Calu3 (cell line): ENCODE measurements at regions not wholly inside any gene's neighbourhood (a gene's known extent, or its start where the extent isn't known, plus 50 kb on each side); places are given as distances from the start of the nearest gene placed in this dataset.

Source experiments
- BruUV-seq: library from RNA; stranded (reverse); fragments of 400-500 nt; replicated peaks from 2 replicates; lab custom pipeline; 2021; lab: Mats Ljungman, UMichigan
- CTCF ChIA-PET: fragments of 300-600 bp; sonication (Branson Sonifier 250); formaldehyde crosslinking; loops from one replicate; lab custom pipeline; 2022; ENCODE audit warnings: antibody characterized with exemption; lab: Charles Lee
- DNase-seq: peaks from one replicate; pipeline ENCODE4 v3.0.0; 2022
- H3K27ac Mint-ChIP-seq: one replicate; pipeline ENCODE4 v1.8.0; 2022; ENCODE audit warnings: mixed read lengths; ENCODE audit not compliant: unreplicated experiment
- H3K27me3 Mint-ChIP-seq: one replicate; pipeline ENCODE4 v1.8.0; 2022; ENCODE audit warnings: mixed read lengths; ENCODE audit not compliant: unreplicated experiment
- H3K36me3 Mint-ChIP-seq: one replicate; pipeline ENCODE4 v1.8.0; 2022; ENCODE audit warnings: mild to moderate bottlenecking, moderate library complexity, mixed read lengths; ENCODE audit not compliant: insufficient read depth, unreplicated experiment
- H3K4me1 Mint-ChIP-seq: one replicate; pipeline ENCODE4 v1.8.0; 2022; ENCODE audit warnings: mild to moderate bottlenecking, low read depth, mixed read lengths; ENCODE audit not compliant: unreplicated experiment
- H3K4me3 Mint-ChIP-seq: one replicate; pipeline ENCODE4 v1.8.0; 2022; ENCODE audit warnings: mild to moderate bottlenecking, low read depth, moderate library complexity, mixed read lengths; ENCODE audit not compliant: unreplicated experiment
- H3K9me3 Mint-ChIP-seq: one replicate; pipeline ENCODE4 v1.8.0; 2022; ENCODE audit warnings: low read depth, mixed read lengths; ENCODE audit not compliant: unreplicated experiment
- intact Hi-C: fragments of 100-400 bp; cut with micrococcal nuclease; formaldehyde crosslinking; loops from one replicate; pipeline ENCODE4 v1.10.0; 2022; ENCODE audit not compliant: unreplicated experiment
- TF ChIP-seq, protein P1 (sequence below): fragments of 200-600 bp; IDR thresholded peaks from one replicate; pipeline ENCODE4 v1.8.0; 2022; ENCODE audit warnings: antibody characterized with exemption; ENCODE audit not compliant: unreplicated experiment

DNA sequence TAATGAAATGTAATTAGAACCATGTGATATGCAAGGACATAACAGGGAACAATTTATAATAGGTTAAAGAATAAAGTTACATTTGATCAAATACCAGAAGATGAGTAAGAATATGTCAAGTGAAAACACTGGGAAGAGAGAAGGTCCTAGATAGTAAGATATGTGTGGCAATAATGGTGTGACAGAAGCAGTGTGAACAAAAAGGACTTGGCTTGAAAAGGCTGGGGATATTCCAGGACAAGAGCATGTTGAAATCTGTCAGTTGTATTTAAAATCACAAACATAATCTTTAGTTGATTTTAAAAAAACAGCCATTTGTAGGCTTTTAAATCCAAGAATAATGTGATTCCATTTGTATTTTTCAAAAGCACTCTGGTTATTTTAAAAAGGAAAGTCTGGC is 1399.9 kb upstream of the SLC39A10 start:
- no peak for DNase-seq
- H3K9me3 Mint-ChIP-seq = peaks cover 4% of the 10 kb centered on the region
- no peak overlapping the region for H3K27ac Mint-ChIP-seq
- no TSS peak for BruUV-seq
- H3K4me1 Mint-ChIP-seq = no peaks in the 10 kb centered on the region
- intact Hi-C loops = no loop called here
- no peak overlapping the region for H3K4me3 Mint-ChIP-seq
- CTCF ChIA-PET = no interaction called here
- no peaks in the 10 kb centered on the region for H3K27me3 Mint-ChIP-seq
- no peaks in the 10 kb centered on the region for H3K36me3 Mint-ChIP-seq
- TF ChIP-seq, protein P1, sequence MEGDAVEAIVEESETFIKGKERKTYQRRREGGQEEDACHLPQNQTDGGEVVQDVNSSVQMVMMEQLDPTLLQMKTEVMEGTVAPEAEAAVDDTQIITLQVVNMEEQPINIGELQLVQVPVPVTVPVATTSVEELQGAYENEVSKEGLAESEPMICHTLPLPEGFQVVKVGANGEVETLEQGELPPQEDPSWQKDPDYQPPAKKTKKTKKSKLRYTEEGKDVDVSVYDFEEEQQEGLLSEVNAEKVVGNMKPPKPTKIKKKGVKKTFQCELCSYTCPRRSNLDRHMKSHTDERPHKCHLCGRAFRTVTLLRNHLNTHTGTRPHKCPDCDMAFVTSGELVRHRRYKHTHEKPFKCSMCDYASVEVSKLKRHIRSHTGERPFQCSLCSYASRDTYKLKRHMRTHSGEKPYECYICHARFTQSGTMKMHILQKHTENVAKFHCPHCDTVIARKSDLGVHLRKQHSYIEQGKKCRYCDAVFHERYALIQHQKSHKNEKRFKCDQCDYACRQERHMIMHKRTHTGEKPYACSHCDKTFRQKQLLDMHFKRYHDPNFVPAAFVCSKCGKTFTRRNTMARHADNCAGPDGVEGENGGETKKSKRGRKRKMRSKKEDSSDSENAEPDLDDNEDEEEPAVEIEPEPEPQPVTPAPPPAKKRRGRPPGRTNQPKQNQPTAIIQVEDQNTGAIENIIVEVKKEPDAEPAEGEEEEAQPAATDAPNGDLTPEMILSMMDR = no peak

DNA sequence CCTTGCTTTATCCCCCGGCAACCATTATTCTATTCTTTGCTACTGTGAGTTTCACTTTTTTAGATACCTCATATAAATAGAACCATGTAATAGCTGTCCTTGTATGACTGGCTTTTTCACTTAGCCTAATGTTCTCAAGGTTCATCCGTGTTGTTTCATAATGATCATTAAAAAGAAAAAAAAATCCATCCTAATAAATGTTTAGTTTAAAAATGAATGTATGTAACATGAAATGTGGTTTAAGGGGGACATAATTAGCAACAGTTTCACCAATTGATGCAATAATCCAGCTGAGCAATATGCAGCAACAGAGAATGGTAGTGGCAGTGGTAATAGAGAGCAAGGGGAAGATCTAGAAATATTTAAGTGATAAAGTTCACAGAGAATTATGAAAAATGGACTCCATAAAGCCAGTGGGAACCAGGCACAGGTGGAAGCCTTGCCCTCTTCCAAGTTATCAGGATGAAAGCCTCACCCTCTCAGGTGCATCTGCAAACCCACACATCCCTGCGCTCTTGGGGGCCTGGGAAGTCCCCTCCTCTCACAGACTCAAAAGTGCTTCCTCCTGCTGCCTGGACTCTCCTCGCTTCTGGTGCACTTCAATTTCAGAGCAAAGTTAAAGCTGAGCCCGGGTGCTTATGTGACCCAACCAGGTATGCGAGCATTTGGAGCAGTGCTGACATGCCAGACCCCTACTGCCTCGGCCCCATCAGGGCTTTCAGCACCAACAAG is 1403.3 kb upstream of the SLC39A10 start:
- no peaks in the 10 kb centered on the region for H3K4me1 Mint-ChIP-seq
- H3K9me3 Mint-ChIP-seq = peaks cover 4% of the 10 kb centered on the region
- intact Hi-C loops = no loop called here
- H3K4me3 Mint-ChIP-seq = no peak overlapping the region
- no peak overlapping the region for H3K27ac Mint-ChIP-seq
- TF ChIP-seq, protein P1 = no peak
- no peaks in the 10 kb centered on the region for H3K36me3 Mint-ChIP-seq
- H3K27me3 Mint-ChIP-seq = no peaks in the 10 kb centered on the region
- DNase-seq = no peak
- BruUV-seq = no TSS peak
- CTCF ChIA-PET = no interaction called here

DNA sequence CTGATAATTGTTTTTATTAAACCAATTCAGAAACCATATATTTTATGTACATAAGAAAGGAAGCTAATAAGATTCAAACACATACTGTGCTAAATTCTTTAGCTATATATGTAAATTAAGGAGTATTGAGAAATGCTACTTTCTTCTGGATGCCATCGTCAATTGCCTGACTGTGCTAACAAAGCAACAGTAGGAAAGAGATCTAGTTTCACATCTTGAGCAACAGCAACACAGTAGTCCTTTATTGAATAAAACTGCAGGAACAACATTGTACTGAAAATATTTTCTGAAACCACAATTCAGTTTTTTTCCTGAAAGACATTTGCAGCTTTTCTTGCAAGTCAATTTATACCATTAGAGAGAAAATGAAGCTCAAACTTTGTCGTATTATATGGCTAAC is 1404.9 kb upstream of the SLC39A10 start:
- no peak overlapping the region for H3K4me3 Mint-ChIP-seq
- intact Hi-C loops = no loop called here
- BruUV-seq = no TSS peak
- H3K27me3 Mint-ChIP-seq = no peaks in the 10 kb centered on the region
- no peak overlapping the region for H3K27ac Mint-ChIP-seq
- H3K9me3 Mint-ChIP-seq = peaks cover 4% of the 10 kb centered on the region
- no peak for DNase-seq
- CTCF ChIA-PET = no interaction called here
- TF ChIP-seq, protein P1 = no peak
- H3K4me1 Mint-ChIP-seq = no peaks in the 10 kb centered on the region
- H3K36me3 Mint-ChIP-seq = no peaks in the 10 kb centered on the region

DNA sequence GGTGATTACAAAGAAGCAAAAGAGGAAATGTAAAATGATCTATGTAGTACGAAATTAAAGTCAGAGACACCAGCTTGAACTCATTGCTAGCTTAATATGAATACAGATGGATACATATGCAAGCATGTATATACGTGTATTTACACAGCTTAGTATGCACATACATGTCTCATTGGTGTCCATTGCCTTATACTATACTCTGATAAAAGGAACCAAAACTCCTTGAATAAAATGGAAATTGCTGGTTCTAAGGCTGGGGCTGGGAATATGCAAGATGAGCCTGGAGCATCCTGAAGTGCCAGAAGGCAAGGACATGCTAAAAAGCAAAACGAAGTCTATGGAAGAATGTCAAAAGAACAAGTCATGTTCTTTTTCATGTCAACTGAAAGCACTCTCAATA is 1424.4 kb upstream of the SLC39A10 start:
- H3K9me3 Mint-ChIP-seq = no peaks in the 10 kb centered on the region
- no TSS peak for BruUV-seq
- DNase-seq = no peak
- no peaks in the 10 kb centered on the region for H3K27me3 Mint-ChIP-seq
- no peak overlapping the region for H3K4me3 Mint-ChIP-seq
- no peaks in the 10 kb centered on the region for H3K4me1 Mint-ChIP-seq
- CTCF ChIA-PET = no interaction called here
- H3K36me3 Mint-ChIP-seq = no peaks in the 10 kb centered on the region
- TF ChIP-seq, protein P1 = no peak
- intact Hi-C loops = no loop called here
- H3K27ac Mint-ChIP-seq = no peak overlapping the region
